HG03196 (cell line): ENCODE measurements at regions not wholly inside any gene's neighbourhood (a gene's known extent, or its start where the extent isn't known, plus 50 kb on each side); places are given as distances from the start of the nearest gene placed in this dataset.

Source experiments
- ATAC-seq: cut with Tn5 transposase; IDR thresholded peaks from one replicate; pipeline ENCODE4 v1.9.1; 2021; ENCODE audit not compliant: unreplicated experiment

GRCh38 chrX:96619588-96619987, 65.1 kb upstream of the DIAPH2 start:
- no peak for ATAC-seq

DNA sequence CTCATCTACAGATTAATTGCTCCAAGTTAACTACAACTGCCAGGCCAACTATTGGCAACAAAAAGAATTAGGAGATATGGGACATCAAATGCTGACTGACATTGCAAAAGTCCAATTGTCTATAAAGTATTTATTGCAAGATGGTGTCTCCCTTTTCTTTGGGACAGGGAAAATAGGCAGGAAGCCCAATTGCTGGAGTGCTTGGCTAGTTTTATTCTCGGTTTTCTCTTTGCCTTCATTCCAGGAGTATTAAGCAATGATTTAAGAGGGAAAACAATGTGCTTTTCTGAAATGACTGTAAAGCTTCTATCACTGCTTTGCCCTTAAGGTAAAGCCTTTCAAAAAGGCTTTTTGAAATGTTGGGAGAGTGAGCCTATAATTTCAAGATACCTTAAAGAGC, 62.8 kb upstream of the DIAPH2 start:
- ATAC-seq = no peak
